ENCODE measurements at regions not wholly inside any gene's neighbourhood (a gene's known extent, or its start where the extent isn't known, plus 50 kb on each side); places are given as distances from the start of the nearest gene placed in this dataset.

DNA sequence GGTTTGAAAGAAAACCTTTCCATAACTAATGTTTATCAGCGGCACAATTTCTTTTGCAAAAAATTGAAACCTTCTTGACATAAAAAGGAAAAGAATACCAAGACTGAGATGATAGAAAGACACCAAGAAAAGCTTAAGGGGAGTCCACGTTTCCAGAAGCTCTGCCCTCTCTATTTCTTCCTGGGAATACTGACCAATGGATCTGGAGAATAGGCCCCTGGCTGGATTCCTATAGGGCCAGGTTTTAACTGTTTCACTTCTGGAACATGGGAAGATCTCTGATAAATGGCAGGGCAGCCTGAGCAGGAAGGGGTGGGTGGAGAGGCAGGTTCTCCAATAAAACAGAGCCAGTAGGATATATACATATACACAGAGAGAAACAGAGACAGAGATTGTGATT lies 413.4 kb upstream of the JARID2 start:
- FAIRE-seq = no peak

DNA sequence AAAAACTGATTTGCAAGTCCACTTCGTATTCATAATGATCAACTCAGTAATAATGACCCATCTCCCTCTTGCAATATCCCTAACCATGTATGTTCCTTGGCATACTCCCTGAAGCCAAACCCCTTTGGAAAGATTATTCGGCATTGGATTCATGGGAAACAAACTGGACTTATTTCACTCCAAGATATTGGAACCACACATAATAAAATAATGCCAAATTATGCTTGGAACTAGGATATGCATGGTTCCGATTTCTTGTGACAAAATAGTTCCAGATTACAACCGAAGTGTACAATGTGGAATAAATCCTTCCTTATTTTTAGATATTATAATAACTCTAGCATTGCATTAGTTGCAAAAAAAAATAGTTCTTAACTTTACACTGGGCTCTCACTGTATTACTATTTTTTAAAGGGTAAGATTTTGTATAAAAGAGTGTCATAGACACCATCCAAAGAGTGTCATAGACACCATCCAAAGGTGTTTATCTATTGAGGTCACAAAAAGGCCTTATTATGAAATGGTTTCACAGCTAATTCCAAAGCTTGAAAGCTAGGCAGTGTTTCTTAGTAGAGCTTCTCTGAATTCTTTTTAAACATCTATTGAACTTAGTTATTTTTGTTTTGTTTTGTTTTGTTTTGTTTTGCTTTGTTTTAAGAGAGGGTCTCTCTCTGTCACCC lies 410.9 kb upstream of the JARID2 start:
- no peak for FAIRE-seq

DNA sequence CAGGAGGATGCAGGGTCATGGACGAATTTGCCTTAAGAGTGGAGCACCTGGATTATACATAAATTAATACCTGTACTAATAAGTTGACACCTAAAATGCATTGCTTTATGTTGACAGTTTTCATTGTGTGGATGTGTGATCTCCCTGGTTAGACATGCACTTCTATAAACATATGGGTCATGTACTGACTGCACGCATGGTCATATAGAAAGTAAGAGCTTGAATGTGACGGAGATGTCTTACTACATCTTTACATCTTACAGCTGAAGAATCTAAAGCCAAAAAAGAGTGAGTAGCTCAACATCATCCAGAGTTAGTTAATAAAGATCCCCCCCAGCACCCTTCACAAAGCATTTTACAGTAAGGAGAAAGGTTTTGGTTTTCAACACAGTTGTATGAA lies 408.4 kb upstream of the JARID2 start:
- no peak for FAIRE-seq

DNA sequence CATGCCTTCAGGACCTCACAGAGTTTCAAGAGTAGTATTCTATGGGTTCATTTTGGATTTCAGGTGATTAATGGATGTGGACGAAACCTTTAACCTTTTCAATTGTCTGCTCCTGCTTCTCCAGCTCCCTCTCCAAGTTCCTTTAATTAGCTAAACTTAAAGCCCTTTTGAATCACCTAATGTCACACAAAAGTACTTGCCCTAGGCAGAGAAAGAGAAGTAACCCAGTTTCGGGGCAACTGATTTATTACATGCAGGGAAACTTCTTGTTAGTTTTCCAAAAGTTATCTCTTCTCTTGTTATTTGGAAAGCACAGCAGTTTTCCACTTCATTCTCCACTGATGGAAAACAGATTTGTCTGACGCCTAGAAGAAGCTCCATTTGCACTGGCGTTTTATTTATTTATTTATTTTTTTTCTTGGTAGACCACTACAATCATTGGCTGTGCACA lies 407.7 kb upstream of the JARID2 start:
- FAIRE-seq = no peak

DNA sequence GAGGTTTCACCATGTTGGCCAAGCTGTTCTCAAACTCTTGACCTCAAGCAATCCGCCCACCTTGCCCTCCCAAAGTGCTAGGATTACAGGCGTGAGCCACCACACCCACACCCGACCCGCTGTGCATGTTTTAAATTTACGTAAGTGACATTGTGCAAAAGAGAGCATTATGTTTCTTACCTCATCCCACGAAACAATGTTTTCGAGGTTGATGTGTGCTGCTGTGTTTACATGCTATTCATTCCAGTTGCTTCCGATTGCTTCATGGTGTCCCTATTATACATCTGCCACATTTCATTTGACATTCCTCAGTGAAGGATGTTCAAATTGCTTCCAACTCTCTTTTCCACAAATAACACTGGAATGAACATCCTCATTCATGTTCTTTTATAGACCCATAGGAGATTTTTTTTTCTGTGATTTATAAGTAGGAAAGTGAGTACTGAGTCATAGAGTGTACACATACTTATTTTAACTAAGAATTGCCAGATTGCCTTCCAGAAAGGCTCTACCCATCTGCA lies 403.9 kb upstream of the JARID2 start:
- FAIRE-seq = no peak

DNA sequence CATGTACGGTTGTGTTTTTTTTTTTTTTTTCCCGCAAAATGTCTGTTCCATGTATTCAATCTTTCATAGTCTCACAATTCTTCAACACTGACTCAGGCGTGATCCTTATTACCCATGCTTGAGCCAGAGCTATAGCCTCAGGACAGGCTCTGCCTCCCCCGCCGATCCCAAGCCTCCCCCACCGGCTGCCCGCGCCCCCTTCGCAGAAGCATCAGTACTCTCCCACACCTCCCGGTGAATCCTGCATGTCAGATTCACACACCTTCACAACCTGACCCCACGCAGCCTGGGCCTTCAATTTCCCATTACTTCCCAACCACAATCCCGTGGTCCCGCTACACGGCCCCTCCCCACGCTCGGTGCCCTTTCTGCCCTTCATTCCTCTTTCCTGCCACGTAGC lies 401.5 kb upstream of the JARID2 start:
- no peak for FAIRE-seq

DNA sequence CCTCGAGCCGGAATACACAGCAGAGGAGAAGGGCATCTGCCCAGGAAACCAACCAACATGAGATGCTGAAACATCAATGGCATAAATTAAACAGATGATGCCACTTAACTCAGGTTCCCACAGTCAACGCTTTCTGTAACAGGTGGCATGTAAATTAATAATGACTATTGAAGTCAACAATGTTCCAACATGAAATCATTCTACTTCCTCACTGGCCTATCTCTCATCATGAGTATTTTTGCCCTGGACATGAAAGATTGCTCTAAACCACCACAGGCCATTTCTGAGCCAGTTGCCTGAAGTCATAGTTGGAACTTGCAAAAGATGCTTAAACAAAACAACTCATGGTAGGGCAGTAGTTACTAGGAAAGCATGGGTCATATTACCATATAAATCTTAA lies 397.9 kb upstream of the JARID2 start:
- FAIRE-seq = no peak

DNA sequence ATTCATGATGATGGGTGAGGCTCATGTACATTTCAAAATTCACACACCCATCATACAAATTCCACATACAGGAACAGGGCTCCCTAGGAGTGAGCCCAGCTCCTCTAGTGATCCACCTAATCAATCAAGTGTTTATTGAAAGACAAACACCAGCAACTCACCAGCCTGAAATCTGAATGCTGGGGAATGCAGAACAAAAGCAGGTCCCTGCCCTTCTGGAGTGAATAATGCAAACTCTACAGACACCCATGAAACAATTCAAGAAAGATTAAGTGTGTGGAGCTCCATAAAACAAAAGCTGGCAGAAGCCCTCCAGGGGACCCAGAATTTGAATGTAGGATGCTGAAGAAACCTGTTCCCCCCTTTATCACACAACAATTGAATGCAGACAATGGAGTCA lies 396.7 kb upstream of the JARID2 start:
- no peak for FAIRE-seq

DNA sequence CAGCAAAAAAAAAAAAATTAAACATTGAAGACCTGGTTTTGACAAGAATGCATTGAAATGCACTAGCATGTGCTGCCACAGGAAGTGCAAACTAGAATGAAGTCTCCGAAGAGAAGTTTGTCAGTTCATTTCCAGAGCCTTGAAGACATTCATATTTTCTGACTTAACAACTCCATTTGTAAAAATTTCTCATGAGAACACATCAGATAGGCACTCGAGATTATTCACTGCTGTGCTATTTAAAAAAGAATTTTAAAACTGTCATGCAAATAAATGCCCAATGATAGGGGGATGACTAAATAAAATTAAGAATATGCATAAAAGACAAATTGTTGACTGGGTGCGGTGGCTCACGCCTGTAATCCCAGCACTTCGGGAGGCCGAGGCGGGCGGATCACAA lies 394.6 kb upstream of the JARID2 start:
- FAIRE-seq = no peak

DNA sequence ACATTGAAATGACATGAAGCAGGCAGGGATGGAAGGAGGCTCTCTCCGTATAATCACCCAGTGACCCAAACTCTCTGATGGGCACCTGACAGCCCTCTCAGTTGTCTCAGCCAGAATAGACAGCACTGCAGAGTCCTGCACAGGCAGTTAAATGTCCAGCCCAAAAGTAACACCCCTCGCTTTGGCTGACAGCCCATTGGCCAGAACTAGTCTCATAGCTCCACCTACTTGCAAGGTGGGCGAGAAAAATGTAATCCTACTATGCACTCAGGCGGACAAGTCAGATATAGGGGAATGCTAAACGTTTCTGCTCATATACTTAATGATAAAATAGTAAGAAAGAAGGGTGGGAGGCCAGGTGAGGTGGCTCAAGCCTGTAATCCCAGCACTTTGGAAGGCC lies 393.5 kb upstream of the JARID2 start:
- FAIRE-seq = no peak

DNA sequence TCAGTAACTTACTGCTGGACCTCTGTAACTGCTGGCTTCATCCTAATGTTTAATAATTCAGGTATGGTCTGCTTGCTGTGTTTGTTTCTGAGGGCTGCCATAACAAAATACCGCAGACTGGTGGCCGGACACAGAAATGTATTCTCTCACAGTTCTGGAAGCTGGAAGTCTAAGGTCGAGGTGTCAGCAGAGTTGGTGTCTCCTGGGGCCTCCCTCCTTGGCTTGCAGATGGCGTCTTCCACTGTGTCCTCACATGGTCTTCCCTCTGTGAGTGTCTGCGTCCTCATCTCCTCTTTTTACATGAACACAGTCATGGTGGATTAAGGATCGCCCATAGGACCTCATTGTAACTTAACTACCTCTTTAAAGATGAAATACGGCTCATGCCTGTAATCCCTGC lies 389.7 kb upstream of the JARID2 start:
- FAIRE-seq = no peak

DNA sequence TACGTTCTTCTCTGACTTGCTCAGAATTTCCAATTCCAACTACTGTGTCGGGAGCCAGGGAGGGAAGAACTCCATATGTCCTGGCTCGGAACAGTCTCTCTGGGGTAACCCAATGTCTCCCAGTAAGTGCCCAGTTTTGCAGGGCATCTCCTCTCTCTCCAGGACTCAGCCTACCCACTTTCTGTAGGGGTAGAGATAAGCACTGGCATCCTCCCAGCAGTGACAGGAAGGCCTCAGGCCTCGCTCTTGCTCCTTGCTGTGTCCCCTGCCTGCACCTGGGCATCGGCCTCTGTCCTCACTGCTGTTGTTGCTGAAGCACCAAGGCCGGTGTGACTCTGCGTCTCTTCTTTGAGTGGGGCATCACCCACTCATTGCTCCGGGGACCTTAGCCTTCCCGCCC lies 388.9 kb upstream of the JARID2 start:
- FAIRE-seq = no peak

DNA sequence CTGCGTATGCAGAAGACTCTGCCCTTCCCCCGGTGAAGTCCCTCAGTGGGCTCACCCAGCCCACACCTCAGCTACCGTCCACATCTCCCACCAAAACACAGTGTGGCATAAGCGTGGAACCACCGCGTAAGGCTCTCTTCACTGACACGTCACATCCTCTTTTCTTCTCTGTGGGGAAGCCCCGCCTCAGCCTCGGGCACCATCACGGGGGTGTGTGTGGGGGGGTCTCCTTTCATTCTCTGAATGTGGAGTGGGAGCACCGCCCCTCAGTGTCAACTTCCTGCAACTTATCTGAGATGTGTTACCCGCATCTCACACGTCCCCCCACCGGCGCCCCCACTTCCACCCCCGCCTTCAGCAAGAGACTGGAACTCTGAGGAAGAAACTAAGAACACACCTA lies 388.4 kb upstream of the JARID2 start:
- FAIRE-seq = no peak

DNA sequence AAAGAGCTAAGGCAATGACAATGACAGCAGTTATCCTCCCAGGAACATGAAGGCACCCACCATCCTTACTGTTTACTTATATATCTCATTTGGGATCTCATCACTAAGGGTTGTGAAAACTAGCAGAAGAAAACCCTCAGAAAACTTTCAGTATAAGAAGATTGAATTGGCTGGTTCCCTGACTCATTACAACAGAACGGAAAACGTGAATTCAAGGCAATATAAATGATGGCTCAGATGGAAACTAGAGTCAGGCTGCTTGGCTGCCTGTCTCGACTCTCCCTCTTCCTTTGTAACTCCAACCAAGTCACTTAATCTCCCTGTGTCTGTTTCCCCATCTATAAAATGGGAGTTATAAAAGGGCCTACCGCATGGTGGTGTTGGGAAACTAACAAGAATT lies 387.1 kb upstream of the JARID2 start:
- FAIRE-seq = no peak

DNA sequence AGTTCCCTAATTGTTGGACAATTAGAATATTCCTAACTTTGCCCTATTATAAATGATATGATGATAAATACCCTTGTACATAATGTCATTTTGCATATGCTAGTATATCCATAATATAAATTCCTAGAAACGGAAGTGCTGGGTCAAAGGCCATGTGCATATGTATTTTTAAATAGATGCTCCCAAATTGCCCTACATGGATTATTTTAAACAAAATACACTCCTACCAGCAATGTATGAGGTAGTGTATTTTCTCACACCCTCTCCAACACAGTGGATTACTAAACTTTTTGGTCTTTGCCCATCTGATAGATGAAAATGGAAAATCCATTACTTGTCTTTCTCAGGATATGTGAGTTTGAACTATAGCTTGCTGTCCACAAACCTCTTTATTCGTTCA lies 385.1 kb upstream of the JARID2 start:
- no peak for FAIRE-seq

DNA sequence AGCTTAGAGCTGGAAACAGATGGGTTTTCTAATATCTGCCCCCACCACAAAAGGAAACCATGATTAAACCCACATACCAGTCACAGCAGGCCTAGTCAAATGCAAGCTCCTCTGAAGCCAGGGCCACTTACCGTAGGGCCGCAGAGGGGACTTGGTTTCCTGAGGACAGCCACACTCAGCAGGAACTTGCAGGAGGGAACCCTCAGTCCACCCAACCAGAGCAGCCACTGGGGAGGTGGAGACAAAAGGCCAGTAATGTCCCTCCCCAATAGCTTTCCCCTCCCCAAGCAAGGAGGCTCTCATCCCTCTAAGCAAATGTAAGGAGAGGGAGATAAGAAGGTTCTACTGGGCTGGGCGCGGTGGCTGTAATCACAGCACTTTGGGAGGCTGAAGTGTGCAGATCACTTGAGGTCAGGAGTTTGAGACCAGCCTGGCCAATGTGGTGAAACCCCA lies 384.4 kb upstream of the JARID2 start:
- no peak for FAIRE-seq

DNA sequence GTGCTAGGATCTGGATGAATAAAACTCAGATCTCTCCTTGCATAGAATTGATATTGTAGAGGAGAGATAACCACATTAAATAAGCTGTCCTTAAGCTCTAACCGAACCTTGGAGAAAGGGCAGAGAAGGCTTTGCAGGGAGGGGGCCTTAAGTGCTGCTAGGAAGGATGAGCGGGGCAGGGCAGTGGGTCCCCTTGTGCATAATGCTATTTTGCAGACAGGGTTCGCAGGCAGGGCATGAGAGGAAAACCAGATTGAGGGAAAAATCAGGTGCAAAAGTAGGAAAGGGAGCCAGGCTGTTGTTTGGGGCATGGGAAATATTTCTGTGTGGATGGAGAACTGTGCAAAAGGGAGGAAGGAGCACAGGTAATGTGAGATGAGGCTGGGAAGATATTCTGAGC lies 383.0 kb upstream of the JARID2 start:
- FAIRE-seq = no peak

DNA sequence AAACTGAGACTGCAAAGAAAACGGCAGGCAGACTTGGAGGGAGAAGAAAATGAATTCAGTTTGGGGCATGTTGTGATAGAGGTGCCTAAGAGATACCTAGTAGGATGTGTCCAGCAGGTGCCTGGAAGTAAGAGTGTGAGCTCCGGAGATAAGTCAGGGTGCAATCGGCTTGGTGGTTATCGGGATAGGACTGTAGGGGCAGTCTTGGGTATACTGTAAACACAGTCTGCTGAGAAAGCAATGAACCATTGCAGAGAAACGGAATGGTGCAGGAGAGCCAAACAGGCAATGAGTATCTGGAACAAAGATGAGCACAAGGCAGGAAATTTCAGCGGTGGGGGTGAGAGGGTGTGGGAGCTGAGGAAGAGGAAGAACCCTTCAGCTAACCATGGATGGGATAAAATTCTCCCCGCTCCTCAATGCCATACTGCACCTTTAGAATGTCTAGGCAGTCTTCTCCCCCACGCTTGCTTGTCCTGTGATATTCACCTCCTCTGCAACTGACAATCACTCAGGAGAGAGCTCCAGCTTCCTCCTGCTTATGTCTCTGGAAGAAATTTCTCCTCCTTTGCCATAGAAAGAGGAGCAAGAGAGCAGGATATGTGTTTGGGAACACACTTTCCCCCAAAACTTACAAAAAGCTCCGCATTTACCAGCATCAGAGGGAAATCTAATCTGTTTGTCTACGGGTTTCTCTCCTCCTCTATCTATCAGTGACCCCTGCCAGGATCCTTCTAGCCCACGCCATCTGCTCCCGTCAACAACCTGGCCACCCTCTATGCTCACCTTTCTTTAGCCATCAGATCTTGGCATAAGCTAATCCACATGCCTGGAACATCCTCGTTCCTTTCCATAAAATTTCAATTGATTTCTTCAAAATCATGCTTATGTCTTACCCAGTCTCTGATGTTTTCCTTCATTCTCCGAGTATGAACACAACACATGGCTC lies 381.7 kb upstream of the JARID2 start:
- no peak for FAIRE-seq

DNA sequence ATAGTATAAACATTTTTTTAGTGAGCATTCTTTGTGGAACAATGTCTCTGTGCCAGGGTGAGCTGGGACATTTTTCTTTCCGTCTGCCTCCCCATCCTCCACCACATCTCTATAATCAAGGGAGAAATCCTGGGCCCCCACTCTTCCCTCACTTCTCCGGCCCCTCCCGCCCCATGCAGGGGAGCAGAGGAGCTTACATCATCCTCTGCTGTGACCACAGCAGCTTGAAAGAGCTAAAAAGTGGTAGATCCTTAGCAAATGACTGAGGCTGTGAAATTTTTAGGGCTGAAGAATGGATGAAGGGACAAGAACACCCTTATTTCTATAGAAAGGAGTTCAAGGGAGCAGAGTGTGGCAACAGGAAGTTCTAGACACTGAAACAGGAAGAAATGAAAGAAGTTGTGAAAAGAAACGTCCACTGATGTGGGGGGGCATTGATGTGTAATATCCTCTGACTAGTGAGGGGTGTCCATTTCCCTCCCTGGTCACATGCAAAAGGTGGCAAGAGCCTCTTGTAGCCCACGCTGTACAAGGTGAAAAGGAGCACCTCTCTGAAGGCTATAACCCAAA lies 380.3 kb upstream of the JARID2 start:
- no peak for FAIRE-seq

DNA sequence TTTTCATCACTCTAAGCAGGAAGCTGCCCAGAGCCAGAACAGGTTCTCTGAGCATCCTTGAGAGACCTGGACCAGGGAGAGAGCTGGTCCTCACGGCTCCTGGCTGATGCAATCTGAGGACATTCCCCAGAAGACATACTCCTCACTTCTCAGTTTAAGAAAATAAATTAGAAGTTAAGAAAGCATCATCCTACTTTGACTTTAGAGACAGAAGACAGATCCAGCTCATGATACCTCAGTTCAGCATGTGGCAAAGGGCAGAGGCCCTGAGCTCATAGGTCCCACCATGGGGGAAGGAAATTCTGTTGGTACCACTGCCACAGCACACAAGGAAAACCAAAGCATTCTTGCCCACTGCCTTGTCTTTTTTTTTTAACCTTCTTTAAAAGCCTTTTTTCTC lies 378.1 kb upstream of the JARID2 start:
- no peak for FAIRE-seq

DNA sequence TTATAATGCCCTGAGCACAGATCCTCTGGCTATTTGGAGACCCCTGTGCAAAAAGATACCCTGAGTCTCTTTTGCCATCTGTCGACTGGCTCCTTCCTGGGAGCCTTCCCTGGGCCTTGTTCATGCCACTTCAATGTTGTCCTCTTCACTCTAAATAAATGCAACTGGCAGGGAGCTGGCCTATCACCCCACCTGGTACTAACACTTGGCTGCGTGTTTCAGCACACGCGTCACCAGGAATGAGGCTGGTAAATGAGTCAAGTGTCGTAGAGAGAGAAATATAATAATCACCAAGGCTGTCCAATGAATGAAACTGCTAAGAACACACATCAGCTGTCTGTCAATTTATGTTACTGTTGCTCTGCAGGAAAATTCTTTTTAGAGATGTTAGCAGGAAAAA lies 374.6 kb upstream of the JARID2 start:
- FAIRE-seq = no peak

DNA sequence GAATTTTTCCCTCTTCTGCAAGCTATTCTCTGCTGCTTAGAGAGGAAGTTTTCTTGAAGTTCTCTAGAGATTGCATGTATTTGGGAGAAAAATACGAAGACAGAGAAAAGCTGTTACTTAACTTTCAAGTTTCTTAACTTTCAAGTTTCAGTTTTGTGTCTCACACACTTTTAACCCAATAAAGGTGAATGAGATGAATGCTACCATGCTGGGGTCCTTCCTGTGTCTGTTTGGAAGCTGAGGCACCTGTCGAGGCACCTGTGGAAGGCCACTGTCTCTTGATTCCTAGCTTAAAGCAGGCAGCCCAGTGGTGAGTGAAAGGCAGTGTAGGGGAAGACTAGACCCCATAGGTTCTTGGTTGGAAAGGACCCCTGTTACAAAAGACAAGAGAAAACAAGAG lies 372.8 kb upstream of the JARID2 start:
- no peak for FAIRE-seq

DNA sequence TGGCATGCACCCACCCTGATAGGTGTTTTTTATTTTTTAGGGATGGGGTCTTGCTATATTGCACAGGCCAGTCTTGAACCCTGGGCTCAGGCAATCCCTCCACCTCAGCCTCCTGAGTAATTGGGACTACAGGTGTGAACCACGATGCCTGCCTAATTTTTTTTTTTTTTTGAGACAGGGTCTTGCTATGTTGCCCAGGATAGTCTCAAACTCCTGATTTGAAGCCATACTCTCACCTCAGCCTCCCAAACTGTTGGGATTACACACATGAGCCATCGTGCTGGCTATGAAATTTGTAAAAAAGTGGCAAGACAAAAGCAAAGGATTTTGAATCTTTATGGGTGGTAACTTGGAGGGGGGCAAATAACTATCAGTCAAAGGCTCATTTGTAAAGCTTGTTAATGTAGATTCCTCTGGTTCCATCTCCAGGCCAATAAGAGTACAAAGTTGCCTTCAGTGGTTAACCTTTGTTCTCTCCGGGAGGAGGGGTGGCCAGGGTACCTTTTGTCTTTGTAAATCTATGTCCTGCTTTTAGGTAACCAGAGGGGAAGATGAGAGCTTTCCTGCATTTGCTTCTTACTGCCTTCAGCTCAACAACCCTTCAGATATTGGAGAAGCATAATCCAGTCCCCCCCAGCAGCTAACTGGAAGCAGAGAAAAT lies 372.0 kb upstream of the JARID2 start:
- FAIRE-seq = no peak
